Endodermal cell (in vitro differentiated cells): ENCODE measurements at regions not wholly inside any gene's neighbourhood (a gene's known extent, or its start where the extent isn't known, plus 50 kb on each side); places are given as distances from the start of the nearest gene placed in this dataset.

ENCODE experiments used
- DNase-seq: peaks from one replicate; pipeline ENCODE4 v3.0.0-alpha.2; 2017
- H3K27ac ChIP-seq: 2 replicates; pipeline ENCODE4 v1.5.1; 2013; ENCODE audit warnings: mild to moderate bottlenecking, low read depth, low read length, moderate library complexity
- H3K27me3 ChIP-seq: 2 replicates; pipeline ENCODE4 v1.6.1; 2013; ENCODE audit warnings: mild to moderate bottlenecking, low read length, moderate library complexity; ENCODE audit not compliant: insufficient read depth, control insufficient read depth, poor library complexity, severe bottlenecking
- H3K36me3 ChIP-seq: 2 replicates; pipeline ENCODE4 v1.7.0; 2013; ENCODE audit warnings: mild to moderate bottlenecking, low read length, moderate library complexity; ENCODE audit not compliant: control insufficient read depth, insufficient read depth
- H3K4me1 ChIP-seq: one replicate; pipeline ENCODE4 v1.7.0; 2013; ENCODE audit warnings: low read length; ENCODE audit not compliant: control insufficient read depth, insufficient read depth
- H3K4me3 ChIP-seq: 2 replicates; pipeline ENCODE4 v1.5.1; 2013; ENCODE audit warnings: mild to moderate bottlenecking, low read length, moderate library complexity
- H3K9ac ChIP-seq: 2 replicates; pipeline ENCODE4 v1.6.1; 2013; ENCODE audit warnings: mild to moderate bottlenecking, low read length, moderate library complexity; ENCODE audit not compliant: poor library complexity, severe bottlenecking; ENCODE audit errors: extremely low read depth
- H3K9me3 ChIP-seq: 2 replicates; pipeline ENCODE4 v1.6.1; 2013; ENCODE audit warnings: mild to moderate bottlenecking, low read length, moderate library complexity; ENCODE audit not compliant: control insufficient read depth
- H3K27ac Mint-ChIP-seq: 2 replicates; pipeline ENCODE4 v1.8.0; 2020; ENCODE audit warnings: mixed read lengths
- H3K27me3 Mint-ChIP-seq: 2 replicates; pipeline ENCODE4 v1.8.0; 2021; ENCODE audit warnings: mild to moderate bottlenecking, mixed read lengths; ENCODE audit not compliant: insufficient read depth
- H3K36me3 Mint-ChIP-seq: 2 replicates; pipeline ENCODE4 v1.8.0; 2020; ENCODE audit warnings: low read depth, mixed read lengths
- H3K4me1 Mint-ChIP-seq: 2 replicates; pipeline ENCODE4 v1.8.0; 2020; ENCODE audit warnings: mixed read lengths
- H3K4me3 Mint-ChIP-seq: 2 replicates; pipeline ENCODE4 v1.8.0; 2020; ENCODE audit warnings: mild to moderate bottlenecking, moderate library complexity, mixed read lengths
- H3K9me3 Mint-ChIP-seq: 2 replicates; pipeline ENCODE4 v1.8.0; 2020; ENCODE audit warnings: mild to moderate bottlenecking, mixed read lengths
- WGBS, 2 experiments: methylation state at CpG; one replicate each; pipeline versions ENCODE4 v1.1.5 to v1.1.7; 2013; ENCODE audit warnings: missing lambda C conversion rate in 2 of 2, mixed read lengths in 1 of 2; ENCODE audit not compliant: insufficient coverage in 1 of 2, insufficient read length in 1 of 2; 5-methylcytosine and 5-hydroxymethylcytosine counted together
- TF ChIP-seq, protein P1 (sequence below): fragments of 200-600 bp; sonication (generic); conservative IDR thresholded peaks from 2 replicates; pipeline ENCODE4 v1.5.0; 2021; ENCODE audit warnings: antibody characterized with exemption, mild to moderate bottlenecking

DNA sequence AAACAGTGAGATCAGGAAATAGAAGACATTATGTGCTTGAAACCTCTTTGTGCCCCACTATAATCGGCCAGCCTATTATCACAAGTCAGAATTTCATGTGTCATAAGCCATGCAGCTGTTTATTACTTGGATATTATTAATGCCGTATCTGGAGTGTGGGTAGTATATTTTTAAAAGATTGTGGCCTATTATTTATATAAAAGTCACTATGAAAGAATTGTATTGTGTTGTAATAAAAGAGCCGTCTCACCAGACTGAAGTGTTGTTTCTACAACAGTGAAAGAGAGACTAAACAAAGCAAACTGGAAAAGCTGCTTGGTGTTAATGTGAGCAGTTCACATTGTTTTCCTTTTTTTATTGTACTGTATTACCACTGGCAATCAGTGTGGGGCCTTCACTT, 449.1 kb downstream of the PSAT1 start:
- Mint-ChIP-seq H3K27me3 (no peaks in the 10 kb centered on the region), H3K4me3 (no peak overlapping the region), H3K9me3 (no peaks in the 10 kb centered on the region), H3K36me3 (no peaks in the 10 kb centered on the region), H3K4me1 (no peaks in the 10 kb centered on the region), H3K27ac (no peak overlapping the region)
- Histone ChIP-seq H3K27ac (no peak overlapping the region), H3K4me1 (no peaks in the 10 kb centered on the region), H3K27me3 (no peaks in the 10 kb centered on the region), H3K36me3 (no peaks in the 10 kb centered on the region), H3K9me3 (no peaks in the 10 kb centered on the region), H3K4me3 (no peak overlapping the region), H3K9ac (no peak overlapping the region)
- TF ChIP-seq, protein P1, sequence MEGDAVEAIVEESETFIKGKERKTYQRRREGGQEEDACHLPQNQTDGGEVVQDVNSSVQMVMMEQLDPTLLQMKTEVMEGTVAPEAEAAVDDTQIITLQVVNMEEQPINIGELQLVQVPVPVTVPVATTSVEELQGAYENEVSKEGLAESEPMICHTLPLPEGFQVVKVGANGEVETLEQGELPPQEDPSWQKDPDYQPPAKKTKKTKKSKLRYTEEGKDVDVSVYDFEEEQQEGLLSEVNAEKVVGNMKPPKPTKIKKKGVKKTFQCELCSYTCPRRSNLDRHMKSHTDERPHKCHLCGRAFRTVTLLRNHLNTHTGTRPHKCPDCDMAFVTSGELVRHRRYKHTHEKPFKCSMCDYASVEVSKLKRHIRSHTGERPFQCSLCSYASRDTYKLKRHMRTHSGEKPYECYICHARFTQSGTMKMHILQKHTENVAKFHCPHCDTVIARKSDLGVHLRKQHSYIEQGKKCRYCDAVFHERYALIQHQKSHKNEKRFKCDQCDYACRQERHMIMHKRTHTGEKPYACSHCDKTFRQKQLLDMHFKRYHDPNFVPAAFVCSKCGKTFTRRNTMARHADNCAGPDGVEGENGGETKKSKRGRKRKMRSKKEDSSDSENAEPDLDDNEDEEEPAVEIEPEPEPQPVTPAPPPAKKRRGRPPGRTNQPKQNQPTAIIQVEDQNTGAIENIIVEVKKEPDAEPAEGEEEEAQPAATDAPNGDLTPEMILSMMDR: no peak
- no peak for DNase-seq
- 97 to 100% methylated on average over 1 to 3 of the region's 3 CpGs for WGBS, 2 experiments

DNA sequence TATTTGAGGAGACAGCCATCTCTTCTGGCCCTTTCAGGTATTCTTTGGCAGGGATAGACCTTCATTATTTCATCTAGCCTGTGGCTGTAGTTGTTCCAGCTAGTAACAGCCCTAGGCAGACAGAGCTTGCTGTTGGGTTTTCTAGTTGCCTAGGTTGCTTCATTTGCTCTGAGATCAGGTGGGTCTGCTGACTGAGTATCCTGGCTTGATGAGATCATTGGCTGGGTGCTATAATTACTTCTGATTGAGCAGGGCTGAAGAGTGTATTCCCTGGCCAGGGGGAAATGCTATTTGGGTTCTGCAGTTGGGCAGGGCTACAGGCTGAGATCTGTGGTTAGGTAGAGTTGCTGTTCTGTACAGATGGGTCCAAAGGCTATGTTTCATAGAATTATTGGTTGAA, 456.1 kb downstream of the PSAT1 start:
- Histone ChIP-seq H3K4me1 (no peaks in the 10 kb centered on the region), H3K9me3 (no peaks in the 10 kb centered on the region), H3K36me3 (no peaks in the 10 kb centered on the region), H3K27me3 (no peaks in the 10 kb centered on the region), H3K9ac (no peak overlapping the region), H3K27ac (no peak overlapping the region), H3K4me3 (no peak overlapping the region)
- no peaks in the 10 kb centered on the region for H3K27me3 Mint-ChIP-seq
- H3K4me3 Mint-ChIP-seq: no peak overlapping the region
- H3K36me3 Mint-ChIP-seq: no peaks in the 10 kb centered on the region
- TF ChIP-seq, protein P1: no peak
- no peaks in the 10 kb centered on the region for H3K4me1 Mint-ChIP-seq
- H3K9me3 Mint-ChIP-seq: no peaks in the 10 kb centered on the region
- H3K27ac Mint-ChIP-seq: no peak overlapping the region
- DNase-seq: no peak

DNA sequence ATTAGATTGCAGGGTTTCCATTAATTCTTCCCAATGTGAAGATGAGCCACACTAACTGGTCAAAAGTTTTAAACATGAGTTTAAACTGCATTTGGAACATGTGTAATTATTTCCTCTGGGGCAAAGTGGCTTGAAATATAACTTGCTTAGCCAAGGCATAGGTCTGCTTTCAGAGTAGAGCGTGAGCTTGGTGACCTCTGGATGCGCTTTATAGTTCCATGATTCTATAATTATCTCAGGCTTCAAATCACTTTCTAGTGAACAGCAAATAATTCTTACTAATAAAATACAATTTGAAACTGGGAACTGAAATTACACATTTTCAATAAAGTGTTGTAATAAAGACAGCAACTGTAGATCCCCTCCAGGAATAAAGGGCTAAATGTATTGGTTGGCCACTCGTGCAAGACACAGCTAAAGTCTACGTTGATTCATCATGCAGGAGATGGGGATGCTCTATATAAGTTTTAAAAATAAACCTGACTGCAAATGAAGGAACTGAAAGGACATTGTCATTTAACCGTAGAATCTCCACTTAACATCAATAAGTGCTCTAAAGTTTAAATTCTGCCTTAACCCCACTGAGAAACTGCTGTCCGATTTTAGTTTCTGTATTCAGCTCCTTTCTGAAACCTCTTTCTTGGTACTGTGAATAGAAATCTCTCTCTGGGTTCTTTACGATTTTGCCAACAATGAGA, 460.0 kb downstream of the PSAT1 start:
- Mint-ChIP-seq H3K9me3 (no peaks in the 10 kb centered on the region), H3K27ac (no peak overlapping the region), H3K27me3 (no peaks in the 10 kb centered on the region), H3K4me3 (no peak overlapping the region), H3K36me3 (no peaks in the 10 kb centered on the region), H3K4me1 (no peaks in the 10 kb centered on the region)
- Histone ChIP-seq H3K4me1 (no peaks in the 10 kb centered on the region), H3K36me3 (no peaks in the 10 kb centered on the region), H3K9me3 (no peaks in the 10 kb centered on the region), H3K27ac (no peak overlapping the region), H3K9ac (no peak overlapping the region), H3K4me3 (no peak overlapping the region), H3K27me3 (no peaks in the 10 kb centered on the region)
- TF ChIP-seq, protein P1: no peak
- WGBS, 2 experiments: 94 to 98% methylated on average over 5 to 7 of the region's 7 CpGs
- DNase-seq: no peak
